GM12875 (cell line): ENCODE measurements at regions not wholly inside any gene's neighbourhood (a gene's known extent, or its start where the extent isn't known, plus 50 kb on each side); places are given as distances from the start of the nearest gene placed in this dataset.

Experiments used
- H3K4me3 ChIP-seq: one replicate; pipeline ENCODE4 v1.5.1; 2011; ENCODE audit warnings: low read depth, low read length, control low read depth
- CTCF ChIP-seq: IDR thresholded peaks from 2 replicates; pipeline ENCODE4 v1.5.1; 2011; ENCODE audit warnings: low read depth, mild to moderate bottlenecking, control low read depth, inconsistent platforms, low read length, moderate library complexity, borderline replicate concordance; ENCODE audit not compliant: insufficient read depth

DNA sequence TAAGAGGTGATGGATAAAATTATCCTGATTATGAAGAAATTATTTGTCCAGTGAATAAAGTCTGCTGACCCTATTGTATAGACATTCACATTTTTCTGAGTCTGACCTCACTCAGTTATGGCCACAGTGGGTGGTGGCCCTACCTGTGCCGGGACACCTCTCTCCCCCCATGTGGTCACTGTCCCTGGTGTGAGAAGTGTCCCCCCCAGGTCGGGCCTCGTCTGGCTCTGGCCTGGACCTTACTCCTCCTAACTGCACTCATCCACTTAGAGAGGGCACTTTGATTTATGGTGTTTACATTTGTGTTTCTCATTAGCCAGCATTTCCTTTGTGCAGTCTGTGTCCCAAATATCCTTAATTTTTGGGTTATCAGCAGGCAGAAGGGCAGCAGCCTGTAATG lies 59.6 kb upstream of the ZNF32 start:
- TF ChIP-seq CTCF, result no peak
- H3K4me3 ChIP-seq, result no peak overlapping the region

DNA sequence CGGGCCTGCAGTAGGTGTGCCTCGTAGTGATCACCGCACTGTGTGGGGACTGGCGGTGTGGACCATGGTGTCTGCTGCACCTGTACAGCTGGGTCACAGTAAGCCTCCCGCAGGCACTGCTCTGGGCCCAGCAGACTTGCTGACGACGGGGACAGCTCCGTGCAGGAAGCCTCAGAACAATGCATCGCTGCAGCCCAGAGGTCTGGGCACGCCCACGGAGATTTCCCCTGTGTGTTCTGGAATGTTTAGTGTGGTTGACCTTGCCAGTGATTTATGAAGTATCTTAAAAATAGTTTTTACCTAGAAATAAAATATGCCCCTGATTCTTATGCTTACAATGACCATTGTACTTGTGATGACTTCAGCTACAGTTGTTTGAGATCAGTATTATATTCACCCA lies 59.1 kb upstream of the ZNF32 start:
- no peak overlapping the region for H3K4me3 ChIP-seq
- no peak for TF ChIP-seq CTCF

- no peak overlapping the region for H3K4me3 ChIP-seq
- no peak for TF ChIP-seq CTCF
Measured at GRCh38 chr10:43706166-43706565, 57.5 kb upstream of the ZNF32 start.

GRCh38 chr10:43703286-43703685 lies 54.6 kb upstream of the ZNF32 start:
- no peak for TF ChIP-seq CTCF
- no peak overlapping the region for H3K4me3 ChIP-seq

DNA sequence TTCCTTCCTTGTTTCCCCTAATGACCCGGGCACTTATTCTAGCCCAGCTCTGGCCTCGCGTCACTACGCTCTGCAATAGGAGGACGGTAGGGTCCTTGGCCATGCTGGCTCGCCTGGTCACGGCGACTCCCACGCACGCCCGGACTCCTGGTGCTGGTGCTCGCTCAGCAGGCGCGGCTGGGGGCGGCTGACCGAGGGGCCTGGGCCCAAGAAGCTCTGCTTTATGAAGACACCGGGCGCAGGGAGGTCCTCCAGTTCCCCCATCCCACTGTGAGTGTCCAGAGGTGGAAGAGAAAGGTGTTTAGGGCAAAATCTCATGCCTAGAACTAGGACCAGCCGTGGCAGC lies 54.2 kb upstream of the ZNF32 start:
- no peak overlapping the region for H3K4me3 ChIP-seq
- TF ChIP-seq CTCF, result no peak

GRCh38 chr10:43702213-43702935 lies 53.7 kb upstream of the ZNF32 start:
- no peak overlapping the region for H3K4me3 ChIP-seq
- TF ChIP-seq CTCF, result no peak

DNA sequence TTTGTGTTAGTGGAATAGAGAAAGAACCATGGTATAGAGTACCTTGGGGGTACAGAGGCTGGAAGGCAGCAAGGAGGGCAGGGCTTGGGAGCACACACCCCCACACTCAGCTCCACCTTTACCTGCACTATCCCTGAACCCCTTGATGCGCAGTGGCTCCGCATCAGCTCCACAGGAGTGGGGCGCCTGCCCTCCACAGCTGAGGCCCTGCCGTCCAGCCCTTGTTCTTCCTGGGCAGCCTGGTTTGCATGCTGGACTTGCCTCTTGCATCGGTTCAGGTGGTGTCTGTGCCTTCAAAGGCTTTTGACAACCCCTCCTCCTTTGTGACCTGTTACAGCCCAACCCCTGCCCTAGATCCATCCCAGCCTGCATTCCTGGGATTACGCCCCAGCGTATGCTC lies 52.6 kb upstream of the ZNF32 start:
- TF ChIP-seq CTCF, result no peak
- H3K4me3 ChIP-seq, result no peak overlapping the region
